OCI-LY3 (cell line): ENCODE measurements at regions not wholly inside any gene's neighbourhood (a gene's known extent, or its start where the extent isn't known, plus 50 kb on each side); places are given as distances from the start of the nearest gene placed in this dataset.

ENCODE experiments used
- H2AFZ ChIP-seq: fragments of 200-600, 300-600 bp; shearing (Covaris generic); 2 replicates; pipeline ENCODE4 v1.6.0; 2014; ENCODE audit warnings: antibody characterized with exemption, low read depth, low read length
- H3K27ac ChIP-seq: fragments of 200-600, 300-600 bp; sonication (generic); 2 replicates; pipeline ENCODE4 v1.5.1; 2014; ENCODE audit warnings: mild to moderate bottlenecking, low read length, moderate library complexity, mixed read lengths
- H3K27me3 ChIP-seq: fragments of 200-600, 300-600 bp; sonication (generic); 2 replicates; pipeline ENCODE4 v1.6.1; 2014; ENCODE audit warnings: low read depth, low read length, mixed read lengths
- H3K36me3 ChIP-seq: fragments of 200-600, 300-600 bp; sonication (generic); replicated peaks from 2 replicates; pipeline ENCODE3; 2014; ENCODE audit warnings: low read depth, low read length, mixed read lengths
- H3K4me1 ChIP-seq: fragments of 300-600, 200-600 bp; sonication (generic); 2 replicates; pipeline ENCODE4 v1.6.1; 2014; ENCODE audit warnings: low read length, mixed read lengths
- H3K4me2 ChIP-seq: fragments of 200-600, 300-600 bp; sonication (generic); 2 replicates; pipeline ENCODE4 v1.6.1; 2014; ENCODE audit warnings: low read length, mixed read lengths
- H3K4me3 ChIP-seq: fragments of 300-600, 200-600 bp; sonication (generic); 2 replicates; pipeline ENCODE4 v1.5.1; 2014; ENCODE audit warnings: antibody characterized with exemption, mild to moderate bottlenecking, low read length, moderate library complexity
- H3K79me2 ChIP-seq: fragments of 300-600, 200-600 bp; shearing (Covaris generic); 2 replicates; pipeline ENCODE4 v1.6.1; 2014; ENCODE audit warnings: mild to moderate bottlenecking, low read length, mixed read lengths
- H3K9ac ChIP-seq: fragments of 300-600, 200-600 bp; shearing (Covaris generic); 2 replicates; pipeline ENCODE4 v1.6.0; 2014; ENCODE audit warnings: mild to moderate bottlenecking, low read length, moderate library complexity
- H3K9me3 ChIP-seq: fragments of 200-600, 300-600 bp; shearing (Covaris generic); 2 replicates; pipeline ENCODE4 v1.6.1; 2014; ENCODE audit warnings: low read length, mixed read lengths; ENCODE audit not compliant: insufficient read depth
- H4K20me1 ChIP-seq: fragments of 200-600, 300-600 bp; sonication (generic); 2 replicates; pipeline ENCODE4 v1.6.1; 2016; ENCODE audit warnings: low read length, mixed read lengths; ENCODE audit not compliant: insufficient read depth
- CTCF ChIP-seq: fragments of 200-600, 300-600 bp; sonication (generic); IDR thresholded peaks from 2 replicates; pipeline ENCODE4 v1.5.1; 2014; ENCODE audit warnings: antibody characterized with exemption, low read length, low read depth
- EZH2phosphoT487 ChIP-seq: fragments of 200-600 bp; shearing (Covaris generic); IDR thresholded peaks from 2 replicates; pipeline ENCODE4 v1.6.1; 2018; ENCODE audit warnings: antibody characterized with exemption, mixed run types, low read depth

GRCh38 chr4:138903185-138903584 is 112.4 kb upstream of the NOCT start:
- peaks cover 2% of the 10 kb centered on the region for H3K4me1 ChIP-seq
- TF ChIP-seq EZH2phosphoT487, result no peak
- TF ChIP-seq CTCF, result no peak

DNA sequence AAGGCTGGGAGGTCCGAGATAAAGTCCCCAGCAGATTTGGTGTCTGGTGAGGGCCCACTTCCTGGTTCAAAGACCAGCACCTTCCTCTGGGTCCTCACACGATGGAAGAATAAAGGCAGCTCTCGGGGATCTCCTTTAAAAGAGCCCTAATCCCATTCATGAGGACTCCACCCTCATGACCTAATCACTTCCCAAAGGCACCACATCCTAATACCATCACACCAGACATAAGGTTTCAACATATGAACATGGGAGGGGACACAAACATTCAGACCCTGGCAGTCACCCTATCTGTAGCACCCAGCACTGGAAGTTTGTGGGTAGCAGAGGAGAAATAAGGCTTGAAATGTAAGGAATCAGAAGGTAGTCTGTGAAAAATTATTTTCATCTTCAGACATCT is 112.9 kb upstream of the NOCT start:
- Histone ChIP-seq H3K79me2 (no peaks in the 10 kb centered on the region), H3K4me3 (no peak overlapping the region), H3K27ac (no peak overlapping the region), H3K27me3 (no peaks in the 10 kb centered on the region), H3K36me3 (no peaks in the 10 kb centered on the region), H4K20me1 (no peaks in the 10 kb centered on the region), H2AFZ (0 out of 2 replicates have a peak overlapping the region, but pooled peaks have one; percentile 5), H3K4me2 (no peak overlapping the region), H3K4me1 (peaks cover 6% of the 10 kb centered on the region), H3K9me3 (no peaks in the 10 kb centered on the region), H3K9ac (no peak overlapping the region)
- no peak for TF ChIP-seq CTCF
- no peak for TF ChIP-seq EZH2phosphoT487

More at GRCh38 chr4:138903185-138903584, 112.4 kb upstream of the NOCT start:
- H4K20me1 ChIP-seq, result no peaks in the 10 kb centered on the region
- H3K4me2 ChIP-seq, result no peak overlapping the region
- no peaks in the 10 kb centered on the region for H3K9me3 ChIP-seq
- no peak overlapping the region for H3K9ac ChIP-seq
- H2AFZ ChIP-seq, result no peak overlapping the region
- no peak overlapping the region for H3K4me3 ChIP-seq
- no peaks in the 10 kb centered on the region for H3K79me2 ChIP-seq
- H3K27ac ChIP-seq, result no peak overlapping the region
- no peaks in the 10 kb centered on the region for H3K36me3 ChIP-seq
- H3K27me3 ChIP-seq, result no peaks in the 10 kb centered on the region

- H2AFZ ChIP-seq, result no peak overlapping the region
- no peaks in the 10 kb centered on the region for H3K27me3 ChIP-seq
- no peaks in the 10 kb centered on the region for H3K36me3 ChIP-seq
- no peaks in the 10 kb centered on the region for H3K79me2 ChIP-seq
- TF ChIP-seq EZH2phosphoT487 (no peak), CTCF (no peak)
- H3K9me3 ChIP-seq, result no peaks in the 10 kb centered on the region
- no peak overlapping the region for H3K9ac ChIP-seq
- H3K4me3 ChIP-seq, result no peak overlapping the region
- H4K20me1 ChIP-seq, result no peaks in the 10 kb centered on the region
- H3K4me1 ChIP-seq, result peaks cover 20% of the 10 kb centered on the region
- no peak overlapping the region for H3K27ac ChIP-seq
- no peak overlapping the region for H3K4me2 ChIP-seq
Observed at GRCh38 chr4:138901177-138901576, 114.4 kb upstream of the NOCT start.

DNA sequence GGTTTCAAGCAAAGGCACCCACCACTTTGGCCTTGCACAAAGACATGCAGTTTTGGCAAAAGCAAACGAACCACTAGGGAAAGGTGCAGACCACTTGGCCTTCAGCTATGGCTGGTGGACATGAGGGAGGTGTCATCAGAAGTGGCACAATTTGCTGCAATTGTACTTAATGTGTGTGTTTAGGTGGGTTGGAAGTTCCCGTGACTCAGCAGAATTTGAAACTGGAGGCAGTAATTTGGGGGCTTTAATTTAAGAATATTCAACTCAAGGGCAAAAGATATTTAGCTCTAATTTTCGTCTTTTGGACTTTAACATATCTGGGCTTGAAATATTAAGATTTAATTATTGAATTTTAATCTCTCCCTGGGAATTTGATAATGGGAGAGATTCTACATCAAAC is 115.6 kb upstream of the NOCT start:
- H3K4me2 ChIP-seq, result no peak overlapping the region
- no peak for TF ChIP-seq CTCF
- H3K9ac ChIP-seq, result no peak overlapping the region
- H3K9me3 ChIP-seq, result no peaks in the 10 kb centered on the region
- no peaks in the 10 kb centered on the region for H3K36me3 ChIP-seq
- no peak overlapping the region for H3K4me3 ChIP-seq
- H3K27me3 ChIP-seq, result no peaks in the 10 kb centered on the region
- H3K27ac ChIP-seq, result no peak overlapping the region
- peaks cover 25% of the 10 kb centered on the region for H3K4me1 ChIP-seq
- H3K79me2 ChIP-seq, result no peaks in the 10 kb centered on the region
- no peaks in the 10 kb centered on the region for H4K20me1 ChIP-seq
- H2AFZ ChIP-seq, result no peak overlapping the region
